Putamen (tissue), 1 donor: ENCODE measurements at regions not wholly inside any gene's neighbourhood (a gene's known extent, or its start where the extent isn't known, plus 50 kb on each side); places are given as distances from the start of the nearest gene placed in this dataset.

Source experiments
- DNase-seq: peaks from one replicate; pipeline ENCODE4 v3.0.0-alpha.2; 2016; ENCODE audit warnings: low spot score

DNA sequence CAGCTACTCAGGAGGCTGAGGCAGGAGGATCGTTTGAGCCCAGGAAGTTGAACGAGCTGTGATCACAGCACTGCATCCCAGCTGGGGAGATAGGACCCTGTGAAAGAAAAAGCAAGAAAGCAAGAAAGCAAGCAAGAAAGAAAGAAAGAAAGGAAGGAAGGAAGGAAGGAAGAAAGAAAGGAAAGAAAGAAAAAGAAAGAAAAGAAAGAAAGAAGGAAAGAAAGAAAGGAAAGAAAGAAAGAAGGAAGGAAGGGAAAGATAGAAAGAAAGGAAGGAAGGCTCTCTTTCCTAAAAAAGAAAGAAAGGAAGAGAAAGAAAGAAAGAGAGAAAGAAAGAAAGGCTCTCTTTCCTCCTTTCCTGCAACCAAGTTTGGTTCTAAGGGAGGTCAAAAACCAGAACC is 380.3 kb downstream of the PCNX1 start:
- DNase-seq, result no peak

DNA sequence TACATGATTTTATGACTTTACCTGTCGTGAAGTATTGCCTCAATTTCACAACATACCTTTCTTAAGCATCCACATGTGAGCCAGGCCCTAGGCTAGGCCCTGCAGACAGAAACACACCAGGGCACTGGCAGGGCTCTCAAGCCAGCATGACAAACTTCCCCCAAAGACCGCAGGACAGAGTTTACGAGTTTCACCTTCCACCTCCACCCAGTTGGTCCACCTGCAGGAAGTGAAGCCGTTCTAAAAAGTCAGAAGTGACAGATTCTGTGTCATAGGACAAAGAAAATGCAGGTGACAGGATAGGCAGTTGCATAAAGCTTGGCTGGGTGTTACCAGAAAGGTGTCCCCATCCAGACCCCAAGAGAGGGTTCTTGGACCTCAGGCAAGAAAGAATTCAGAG is 382.3 kb downstream of the PCNX1 start:
- no peak for DNase-seq

DNA sequence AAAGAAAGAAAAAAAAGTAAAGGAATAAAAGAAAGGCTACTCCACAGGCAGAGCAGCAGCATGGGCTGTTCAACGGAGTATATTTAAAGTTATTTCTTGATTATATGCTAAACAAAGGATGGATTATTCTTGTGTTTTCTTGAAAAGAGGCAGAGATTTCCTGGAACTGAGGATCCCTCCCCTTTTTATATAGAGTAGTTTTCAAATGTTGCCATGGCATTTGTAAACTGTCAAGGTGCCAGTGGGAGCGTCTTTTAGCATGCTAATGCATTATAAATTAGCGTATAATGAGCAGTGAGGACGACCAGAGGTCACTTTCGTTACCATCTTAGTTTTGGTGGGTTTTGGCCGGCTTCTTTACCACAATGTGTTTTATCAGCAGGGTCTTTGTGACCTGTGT is 383.0 kb downstream of the PCNX1 start:
- DNase-seq, result no peak

DNA sequence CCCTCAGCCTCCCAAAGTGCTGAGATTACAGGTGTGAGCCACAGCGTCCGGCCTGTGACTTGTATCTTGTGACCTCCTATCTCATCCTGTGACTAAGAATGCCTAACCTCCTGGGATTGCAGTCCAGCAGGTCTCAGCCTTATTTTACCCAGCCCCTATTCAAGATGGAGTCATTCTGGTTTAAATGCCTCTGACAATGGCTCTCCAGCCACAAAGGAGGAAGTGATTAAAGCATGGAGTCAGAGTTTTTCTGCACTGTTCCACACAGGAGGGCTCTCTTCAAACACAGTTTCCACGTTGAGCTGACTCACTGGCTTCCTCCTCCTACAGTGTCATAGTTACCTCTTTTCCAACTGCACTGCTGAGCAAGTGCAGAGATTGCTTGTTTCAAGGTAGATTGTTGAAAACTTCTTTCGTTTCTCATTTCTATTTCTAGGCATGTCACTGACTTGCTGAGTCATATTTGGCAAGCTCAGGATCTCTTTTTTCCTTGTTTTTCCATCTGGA is 383.8 kb downstream of the PCNX1 start:
- DNase-seq, result peak; percentile 81

DNA sequence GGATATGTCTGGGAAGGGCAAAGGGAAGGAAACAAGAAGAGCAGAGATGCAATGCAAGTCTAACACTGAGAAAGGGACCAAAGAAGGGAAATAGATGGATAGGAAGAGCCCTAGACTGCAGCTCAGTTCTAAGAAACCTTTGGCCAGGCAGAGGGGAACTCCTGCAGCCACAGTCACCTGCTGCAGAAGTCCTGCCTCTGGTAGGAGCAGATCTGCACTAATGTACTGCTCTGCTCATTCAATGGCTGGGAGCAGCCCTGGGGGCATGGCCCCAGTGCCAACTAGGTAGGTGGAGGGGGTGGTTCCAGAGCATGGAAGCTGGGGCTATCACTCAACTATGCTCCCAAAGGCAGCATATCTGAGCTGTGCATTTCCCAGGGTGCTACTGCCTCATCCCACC is 388.9 kb downstream of the PCNX1 start:
- no peak for DNase-seq

DNA sequence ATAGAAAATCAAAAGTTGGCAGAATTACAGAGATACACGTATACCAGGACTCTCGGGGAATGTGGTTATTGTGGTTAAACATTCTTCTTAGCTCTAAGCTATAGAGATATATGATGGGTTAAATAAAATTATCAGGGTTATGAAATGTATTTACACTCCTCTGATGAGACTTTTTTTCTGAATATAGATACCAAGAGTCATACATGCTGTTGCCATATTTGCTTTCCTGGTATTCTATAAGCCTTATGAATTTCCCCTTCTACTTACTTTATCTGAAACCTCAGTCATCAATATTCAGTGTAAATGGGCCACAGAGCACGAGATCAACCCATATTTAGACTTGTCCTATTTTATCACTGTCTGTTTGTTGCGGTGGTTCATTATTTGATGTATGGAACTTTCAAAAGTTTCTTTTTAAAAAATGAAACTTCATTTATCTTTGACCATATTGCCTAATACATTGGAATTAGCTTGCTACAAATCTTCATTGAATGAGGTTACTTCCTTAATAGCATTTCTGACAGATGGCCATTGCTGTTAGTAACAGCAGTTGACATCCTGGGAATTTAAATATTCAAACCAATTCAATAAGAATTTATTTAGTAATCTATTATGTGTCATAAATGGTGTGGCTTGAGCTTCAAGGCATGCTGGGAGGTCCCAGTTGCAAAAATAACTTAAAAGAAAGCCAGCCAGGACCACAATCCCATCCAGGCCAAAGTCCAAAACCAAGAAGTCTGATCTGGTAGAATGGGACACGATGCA is 393.5 kb downstream of the PCNX1 start:
- no peak for DNase-seq

DNA sequence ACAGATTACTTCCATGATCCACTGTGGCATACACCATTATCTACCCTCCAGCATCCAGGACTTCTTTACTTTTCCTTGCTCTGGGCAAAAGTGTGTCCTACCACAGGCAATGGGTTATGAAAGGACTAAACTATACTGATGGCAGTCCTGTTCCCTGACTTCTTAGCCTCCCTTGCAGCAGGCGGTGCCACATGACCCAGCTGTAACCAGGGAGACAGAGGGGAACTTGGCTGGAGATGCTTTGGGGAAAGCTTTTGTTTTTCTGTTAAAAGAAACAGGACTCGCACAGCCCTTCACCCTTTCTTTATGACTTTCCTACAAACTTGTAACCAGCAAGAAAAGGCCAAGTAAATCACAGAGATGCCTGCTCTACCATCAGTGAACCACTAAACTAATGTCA is 394.4 kb downstream of the PCNX1 start:
- DNase-seq, result no peak

DNA sequence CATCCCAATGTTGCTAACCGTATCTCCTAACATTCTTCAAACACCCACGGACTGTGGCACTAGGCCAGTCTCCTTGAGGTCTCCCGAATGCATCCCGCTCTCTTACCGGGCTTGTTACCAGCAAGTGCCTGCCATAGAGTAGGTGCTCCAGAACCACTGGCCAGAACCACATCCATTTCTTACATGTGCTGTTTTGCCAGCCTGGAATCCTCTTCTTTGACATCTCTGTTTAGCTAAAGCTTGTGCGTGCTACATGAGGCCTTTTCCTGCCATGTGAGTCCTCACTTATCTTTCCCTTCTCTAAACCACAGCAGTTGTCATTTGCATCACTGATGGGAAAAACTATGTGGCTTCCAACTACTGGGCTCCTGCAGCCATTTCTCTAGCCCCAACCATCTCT is 397.4 kb downstream of the PCNX1 start:
- no peak for DNase-seq

DNA sequence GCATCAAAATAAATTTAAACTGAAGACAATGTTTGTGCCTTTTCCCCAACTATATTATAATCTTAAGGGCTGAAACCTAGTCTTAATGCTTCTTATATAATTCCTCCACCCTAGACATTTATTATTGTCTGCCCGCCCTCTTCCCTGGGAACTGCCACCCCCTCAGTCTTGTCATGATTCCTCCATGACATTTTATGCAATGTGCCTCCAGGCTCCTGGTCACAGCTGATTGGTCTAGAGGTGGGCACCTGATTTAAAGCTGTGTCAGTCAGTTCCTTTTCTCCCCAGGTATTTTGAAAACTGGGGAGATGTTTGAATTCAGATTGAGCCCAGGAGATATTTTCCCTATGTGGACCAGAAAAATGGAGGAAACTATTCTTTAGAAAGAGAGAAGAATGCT is 401.4 kb downstream of the PCNX1 start:
- peak; percentile 67 for DNase-seq

DNA sequence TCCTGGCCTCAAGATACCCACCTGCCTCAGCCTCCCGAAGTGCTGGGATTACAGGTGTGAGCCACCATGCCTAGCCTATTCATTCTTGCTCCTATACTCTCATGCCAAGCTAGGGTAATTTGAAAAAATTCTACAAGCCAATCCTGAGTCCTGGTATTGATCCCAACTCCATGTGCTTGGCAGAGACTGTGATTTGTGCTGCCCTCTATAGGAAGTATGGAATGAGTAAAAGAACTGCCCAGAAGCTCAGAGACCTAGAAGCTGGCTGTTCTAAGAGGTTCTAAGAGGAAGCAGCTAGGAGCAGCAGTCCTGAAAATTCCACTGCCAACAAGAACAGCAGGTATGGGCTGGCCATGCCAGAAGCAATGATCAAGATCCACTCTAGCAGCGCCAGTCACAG is 402.5 kb downstream of the PCNX1 start:
- no peak for DNase-seq

DNA sequence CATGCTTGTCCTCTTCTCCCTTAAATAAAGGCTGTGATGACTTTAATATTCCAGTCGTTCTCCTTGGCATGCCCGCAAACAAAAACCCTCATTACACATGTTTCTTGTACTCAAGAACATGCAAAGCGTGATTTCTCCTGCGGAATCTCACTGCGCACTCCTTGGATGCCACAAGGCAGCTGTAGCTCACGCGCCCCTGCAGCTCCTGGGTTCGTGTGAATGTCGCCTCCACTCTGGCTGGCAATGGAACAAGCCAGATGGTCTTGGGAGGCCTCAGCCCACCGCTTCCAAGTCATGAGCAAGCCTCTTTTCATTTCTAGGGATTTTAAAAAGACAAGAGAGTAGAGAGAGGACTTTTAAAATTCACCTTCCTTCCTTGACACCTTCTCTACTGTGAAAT is 403.8 kb downstream of the PCNX1 start:
- no peak for DNase-seq

DNA sequence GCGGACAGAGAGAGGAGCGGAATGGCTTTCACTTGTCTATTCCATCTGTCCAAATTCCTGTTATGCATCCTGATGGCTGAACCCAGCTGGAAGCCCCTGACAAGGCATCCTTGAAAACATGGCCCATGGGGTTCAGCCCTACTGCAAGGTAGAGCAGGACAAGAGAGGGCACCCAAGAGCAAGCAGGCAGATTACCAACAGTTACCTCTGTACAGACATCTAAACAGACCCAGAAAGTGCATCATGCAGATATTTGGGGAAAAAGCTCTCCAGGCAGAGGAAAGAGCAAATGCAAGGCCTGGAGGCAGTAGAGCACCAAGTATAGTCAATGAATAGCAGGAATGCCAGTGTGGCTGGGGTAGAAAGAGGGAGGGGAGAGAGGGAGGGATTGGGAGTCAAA is 407.5 kb downstream of the PCNX1 start:
- DNase-seq, result no peak

DNA sequence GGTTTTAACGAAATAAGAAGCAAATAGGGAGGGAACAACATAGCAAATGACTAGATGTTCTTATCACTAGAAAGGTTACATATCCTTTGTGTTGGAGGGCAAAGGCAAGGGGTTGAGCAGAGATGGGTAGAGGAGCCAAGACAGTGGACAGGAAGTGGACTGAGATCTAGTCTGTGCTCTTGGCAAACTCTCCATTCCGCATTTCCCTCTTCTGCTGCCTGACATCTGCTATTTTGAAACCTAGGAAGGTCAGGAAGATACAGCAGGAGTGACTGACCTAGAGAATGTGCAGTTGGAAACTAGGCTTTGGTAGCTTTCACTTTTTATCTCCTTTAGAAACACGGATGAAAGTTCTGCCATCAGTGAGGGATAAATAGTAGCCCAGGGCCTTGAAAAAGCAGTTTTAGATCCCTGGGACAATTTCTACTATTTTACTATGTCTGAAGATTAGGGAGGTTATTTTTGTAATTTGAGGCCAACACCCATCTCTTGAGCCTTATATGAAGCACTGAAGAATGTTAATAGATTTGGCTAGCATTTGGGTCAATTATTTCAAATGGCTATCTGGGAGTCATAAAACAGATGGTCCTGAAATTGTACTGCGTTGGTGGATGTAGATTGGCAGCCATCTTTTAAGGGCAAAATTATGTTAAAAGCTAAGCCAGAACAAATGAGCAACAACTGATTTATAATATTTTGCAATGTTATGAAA is 410.3 kb downstream of the PCNX1 start:
- no peak for DNase-seq

DNA sequence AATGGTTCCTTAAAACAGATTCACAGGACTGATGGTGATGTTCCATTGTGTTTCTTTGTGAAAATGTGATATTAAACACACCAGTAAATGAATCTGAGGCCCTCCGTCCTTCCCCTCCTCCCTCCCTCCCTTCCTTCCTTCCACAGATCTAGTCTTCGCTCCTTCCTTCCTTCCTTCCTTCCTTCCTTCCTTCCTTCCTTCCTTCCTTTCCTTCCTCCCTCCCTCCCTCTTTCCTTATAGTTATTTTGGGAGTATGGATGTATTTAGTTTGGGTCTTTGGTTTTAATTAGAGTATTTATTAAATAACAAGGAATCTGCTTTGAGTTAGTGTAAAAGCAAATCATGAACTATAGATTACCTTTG is 410.8 kb downstream of the PCNX1 start:
- DNase-seq, result no peak

DNA sequence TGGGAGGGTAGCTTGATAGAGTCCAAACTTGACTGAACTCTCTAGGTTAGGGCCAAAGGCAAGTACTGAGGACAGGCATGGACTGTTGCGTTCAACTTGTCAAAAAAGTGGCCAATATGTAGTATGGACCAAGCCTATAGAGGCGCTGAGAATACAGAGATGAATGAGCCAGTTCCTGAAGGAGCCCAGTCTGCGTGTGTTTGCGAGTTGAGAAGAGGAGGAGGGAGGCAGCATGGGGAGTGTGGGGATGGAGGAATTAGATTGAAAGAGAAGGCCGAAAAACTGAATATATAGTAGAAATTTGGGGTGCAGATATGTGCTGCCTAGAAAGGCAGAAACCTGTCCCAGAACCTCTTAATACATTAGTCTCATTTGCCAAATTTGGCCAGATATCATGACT is 412.4 kb downstream of the PCNX1 start:
- no peak for DNase-seq

DNA sequence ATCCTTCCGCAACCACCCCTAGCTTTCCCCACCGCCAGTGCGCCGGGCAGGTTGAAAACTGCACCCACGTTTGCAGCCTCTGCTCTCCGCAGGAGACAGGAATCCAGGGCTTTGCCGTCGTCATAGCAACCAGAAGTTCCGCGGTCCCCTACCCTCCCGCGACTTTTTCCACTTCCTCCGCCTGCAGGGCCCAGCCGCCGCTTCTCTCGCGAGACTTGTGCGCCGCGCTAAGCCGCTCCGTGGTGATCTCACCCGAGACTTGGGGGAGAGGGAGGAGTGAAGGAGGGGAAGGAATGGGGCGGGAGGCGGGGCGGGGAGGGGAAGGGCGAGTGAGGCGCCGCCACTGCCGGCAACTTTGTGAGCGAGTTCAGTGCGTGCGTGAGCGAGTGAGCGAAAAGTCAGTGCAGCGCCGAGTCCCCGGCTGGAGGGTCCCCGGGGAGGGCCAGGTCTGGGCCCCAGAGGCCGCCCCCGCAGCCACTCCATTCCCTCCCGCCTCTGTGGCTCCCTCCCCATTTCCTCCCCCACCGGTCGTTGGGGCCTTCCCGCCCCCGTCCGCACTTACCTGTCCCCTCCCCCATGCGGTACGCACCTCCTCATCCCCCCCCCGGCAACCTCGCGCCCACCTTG is 413.0 kb downstream of the PCNX1 start, which contains the start of gene SIPA1L1:
TSS of gene SIPA1L1 (plus strand) at position 370 of the 627 bp plus-strand sequence.
- DNase-seq, result peak; percentile 98

DNA sequence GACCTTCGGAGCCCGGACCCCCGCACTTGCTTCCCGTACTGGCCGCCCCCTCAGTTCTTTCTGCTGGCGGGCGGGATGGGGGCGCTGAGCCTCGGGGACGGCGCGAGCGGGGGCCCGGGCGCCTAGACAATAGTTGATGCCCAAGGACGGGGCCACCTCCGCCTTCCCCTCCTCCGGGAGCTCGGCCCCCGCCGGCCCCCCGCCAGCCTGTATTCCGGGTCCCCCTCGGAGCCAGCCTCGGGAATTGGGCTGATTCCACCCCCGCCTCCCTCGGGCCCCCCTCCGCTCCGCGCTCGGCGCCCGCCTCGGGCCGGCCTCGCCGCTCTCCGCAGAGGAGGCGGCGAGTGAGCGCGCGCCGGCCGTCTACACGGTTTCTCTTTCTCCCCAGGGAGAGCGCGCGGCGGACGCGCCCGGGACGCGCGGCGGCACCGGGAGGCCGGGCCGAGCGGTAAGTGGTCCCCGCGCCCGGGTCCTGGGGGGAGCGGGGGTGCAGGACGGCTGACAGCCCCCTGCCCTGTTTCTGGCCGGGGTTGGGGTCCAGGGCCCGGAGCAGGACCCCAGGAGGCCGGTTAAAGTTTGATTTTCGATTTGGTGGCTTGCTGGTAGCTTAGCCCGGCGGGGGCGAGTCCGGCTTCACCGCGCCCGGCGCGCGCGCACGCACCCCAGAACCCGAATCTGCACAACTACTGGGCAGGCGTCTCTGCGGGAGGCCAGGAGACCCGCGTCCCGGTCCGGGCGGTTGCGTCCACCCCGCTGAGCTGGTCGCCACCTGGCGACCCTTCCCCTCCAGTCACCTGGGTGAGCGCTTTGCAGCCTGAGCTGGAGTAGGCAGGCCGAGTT is 413.7 kb downstream of the PCNX1 start:
- peak; percentile 67 for DNase-seq

DNA sequence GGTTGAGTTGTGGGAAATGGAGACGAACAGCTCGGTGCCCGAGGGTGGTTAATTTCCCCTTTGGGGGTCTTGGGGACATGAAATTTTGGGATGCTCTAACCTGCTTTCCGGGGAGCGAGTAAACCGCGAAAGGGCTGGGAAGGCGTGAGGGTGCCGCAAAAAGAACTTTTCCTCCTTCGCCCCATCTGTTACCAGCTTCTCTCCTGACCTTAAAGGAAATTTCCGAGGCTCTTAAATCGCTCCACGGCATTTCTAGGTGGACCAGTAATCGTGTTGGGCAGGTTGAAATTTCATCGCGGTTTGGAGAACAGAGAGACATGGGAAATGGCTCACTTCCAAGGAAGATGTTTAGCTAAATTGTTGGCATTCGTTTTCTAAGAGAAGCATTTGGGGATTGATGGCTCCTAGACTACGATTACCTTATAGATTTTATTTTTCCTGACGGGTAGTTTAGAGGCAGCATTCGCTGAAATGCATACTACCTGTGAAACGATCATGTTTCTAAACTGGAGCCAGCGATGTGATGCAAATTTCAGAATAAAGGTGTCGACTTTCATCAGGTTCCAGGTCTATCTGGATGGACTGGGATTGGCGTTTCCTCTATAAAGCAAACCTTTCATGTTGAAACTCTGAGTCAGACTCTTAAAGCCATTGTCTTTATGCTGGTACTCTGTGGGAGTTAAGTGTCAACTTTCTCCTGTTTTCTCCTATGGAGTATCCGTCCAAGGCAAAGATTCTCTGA is 414.5 kb downstream of the PCNX1 start:
- DNase-seq, result peak; percentile 34

DNA sequence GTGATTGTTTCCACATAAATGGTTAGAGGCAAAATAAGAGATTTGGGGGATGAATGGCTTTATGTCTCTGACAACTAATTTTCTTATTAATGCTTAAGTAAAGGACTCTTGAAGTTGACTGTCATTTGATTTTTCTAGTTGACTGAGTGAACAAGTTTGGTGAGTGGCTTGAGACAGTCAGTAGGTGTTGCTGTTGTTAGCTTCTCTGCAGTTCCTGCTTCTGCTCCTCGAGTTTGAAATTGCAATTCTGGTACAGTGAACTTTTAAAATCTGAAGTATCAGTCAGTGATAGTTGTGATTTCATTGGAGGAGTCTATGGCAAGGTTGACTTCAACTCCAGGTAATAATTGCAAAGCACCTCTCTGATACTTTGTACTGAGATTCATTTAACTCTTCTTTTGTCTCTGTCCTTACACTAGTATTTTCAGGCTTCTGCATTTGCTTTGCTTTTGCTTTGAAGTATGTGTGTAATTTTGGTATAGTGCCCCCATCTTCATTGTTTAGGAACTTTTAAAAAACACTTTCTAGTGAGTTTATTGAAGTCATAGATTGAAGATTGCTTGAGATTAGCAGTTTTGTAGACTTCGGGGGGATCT is 415.5 kb downstream of the PCNX1 start:
- peak; percentile 63 for DNase-seq

DNA sequence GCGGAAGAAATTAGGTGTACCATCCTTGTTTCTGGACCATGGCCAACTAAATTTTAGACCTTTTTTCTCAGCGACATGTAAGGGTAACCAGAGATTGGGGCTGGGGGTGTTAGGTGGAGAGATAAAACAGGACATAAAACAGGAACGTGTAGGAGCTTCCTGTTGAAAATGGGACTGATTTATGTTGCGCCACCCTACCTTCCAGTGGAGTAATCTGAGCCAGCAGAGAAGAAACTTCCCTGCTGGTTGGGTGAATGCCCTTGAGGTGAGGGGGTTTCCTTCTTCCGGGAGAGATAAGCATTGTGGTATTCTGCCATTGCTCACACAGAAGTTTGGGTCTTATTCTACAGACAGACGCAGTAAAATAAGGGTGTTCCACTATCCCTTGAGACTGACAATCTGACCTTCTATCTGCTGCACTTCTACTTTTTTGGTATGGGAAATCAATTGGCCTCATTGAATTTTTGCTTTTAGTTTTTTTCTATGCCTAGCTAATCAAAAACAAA is 417.6 kb downstream of the PCNX1 start:
- no peak for DNase-seq

DNA sequence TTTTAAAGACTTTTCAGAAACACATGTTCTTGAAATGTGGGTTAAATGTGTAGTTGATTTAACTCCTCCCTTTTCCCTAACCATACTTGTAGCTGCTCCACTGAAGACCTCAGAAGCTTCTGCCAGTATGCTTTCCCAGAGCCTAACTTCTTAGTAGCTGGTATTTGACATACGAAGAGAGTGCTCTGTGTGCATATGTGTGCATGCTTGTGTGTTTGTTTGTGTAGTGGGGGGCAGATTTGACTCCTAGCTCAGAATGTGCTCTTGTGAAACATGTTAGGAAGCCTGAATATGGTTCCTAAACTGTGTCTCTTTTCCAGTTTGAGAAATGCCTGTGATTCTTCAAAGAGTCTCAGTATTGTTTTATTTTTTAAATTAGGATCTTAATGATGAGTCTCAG is 420.4 kb downstream of the PCNX1 start:
- no peak for DNase-seq
